K562 (cell line): ENCODE measurements at regions not wholly inside any gene's neighbourhood (a gene's known extent, or its start where the extent isn't known, plus 50 kb on each side); places are given as distances from the start of the nearest gene placed in this dataset.

ENCODE experiments used
- ARID1B ChIP-seq: fragments of 450-650 bp; IDR thresholded peaks from 2 replicates; pipeline ENCODE4 v1.6.1; 2016; ENCODE audit warnings: antibody characterized with exemption, mild to moderate bottlenecking, inconsistent platforms
- CHD4 ChIP-seq: fragments of 200-600 bp; sonication (generic); IDR thresholded peaks from 3 replicates; pipeline ENCODE4 v1.6.1; 2012; ENCODE audit warnings: low read depth, mild to moderate bottlenecking, mixed read lengths, low read length, inconsistent platforms; ENCODE audit not compliant: insufficient read depth, insufficient replicate concordance, poor library complexity, severe bottlenecking
- HCFC1 ChIP-seq: IDR thresholded peaks from 2 replicates; pipeline ENCODE4 v1.6.1; 2012; ENCODE audit warnings: low read depth, low read length, improper control_type of control experiment
- HDAC1 ChIP-seq, 2 experiments: fragments of 450-650 bp; IDR thresholded peaks; 2 replicates each; pipeline ENCODE4 v1.6.1; 2016 to 2017; ENCODE audit warnings: inconsistent platforms in 1 of 2, mild to moderate bottlenecking in 1 of 2, moderate library complexity in 1 of 2
- HDAC2 ChIP-seq: fragments of 450-650 bp; IDR thresholded peaks from 2 replicates; pipeline ENCODE4 v1.6.1; 2016; ENCODE audit warnings: mild to moderate bottlenecking
- MAFK ChIP-seq: IDR thresholded peaks from 2 replicates; pipeline ENCODE4 v1.6.1; 2011; ENCODE audit warnings: low read length, improper control_type of control experiment
- MCM2 ChIP-seq: fragments of 450-650 bp; IDR thresholded peaks from 2 replicates; pipeline ENCODE4 v1.6.1; 2017; ENCODE audit warnings: low read depth, mild to moderate bottlenecking
- MYNN ChIP-seq, 2 experiments: sonication (generic); formaldehyde crosslinking in 1 of 2; IDR thresholded peaks; 2 replicates each; pipeline versions ENCODE4 v1.5.0 to v1.6.1; 2016 to 2020; ENCODE audit warnings: antibody characterized with exemption in 1 of 2, missing genetic modification reagents in 1 of 2
- NR3C1 ChIP-seq: sonication (generic); formaldehyde crosslinking; IDR thresholded peaks from 2 replicates; pipeline ENCODE4 v1.8.1; 2022; ENCODE audit warnings: missing genetic modification reagents
- RBM17 ChIP-seq: fragments of 200-400 bp; formaldehyde crosslinking; IDR thresholded peaks from 2 replicates; pipeline ENCODE4 v1.6.1; 2017; ENCODE audit warnings: low read depth, mild to moderate bottlenecking, low read length, borderline replicate concordance
- SETDB1 ChIP-seq: IDR thresholded peaks from one replicate; pipeline ENCODE4 v1.6.1; 2012; ENCODE audit warnings: low read length, control low read depth, inconsistent platforms
- SMARCE1 ChIP-seq: fragments of 450-650 bp; IDR thresholded peaks from 2 replicates; pipeline ENCODE4 v1.7.1; 2016; ENCODE audit warnings: mild to moderate bottlenecking
- STAG1 ChIP-seq: sonication (generic); formaldehyde crosslinking; IDR thresholded peaks from 2 replicates; pipeline ENCODE4 v1.5.0; 2020; ENCODE audit warnings: missing genetic modification reagents, borderline replicate concordance
- TAF15 ChIP-seq: fragments of 200-400 bp; formaldehyde crosslinking; IDR thresholded peaks from 2 replicates; pipeline ENCODE4 v1.6.1; 2017; ENCODE audit warnings: mild to moderate bottlenecking, low read depth, low read length, moderate library complexity
- TAF7 ChIP-seq: fragments of 450-650 bp; IDR thresholded peaks from 2 replicates; pipeline ENCODE4 v1.6.1; 2016; ENCODE audit warnings: missing genetic modification characterization, missing compliant biosample characterization
- TCF3 ChIP-seq: sonication (generic); formaldehyde crosslinking; IDR thresholded peaks from 2 replicates; pipeline ENCODE4 v1.4.0; 2020; ENCODE audit warnings: mild to moderate bottlenecking, missing genetic modification reagents
- XRCC5 ChIP-seq: fragments of 200-400 bp; formaldehyde crosslinking; IDR thresholded peaks from 2 replicates; pipeline ENCODE4 v1.6.1; 2017; ENCODE audit warnings: low read depth, mild to moderate bottlenecking, low read length
- YBX1 ChIP-seq: fragments of 450-650 bp; IDR thresholded peaks from 2 replicates; pipeline ENCODE4 v1.7.1; 2016; ENCODE audit warnings: mild to moderate bottlenecking
- ZFX ChIP-seq: sonication (generic); formaldehyde crosslinking; IDR thresholded peaks from 2 replicates; pipeline ENCODE4 v1.8.0; 2022; ENCODE audit warnings: mild to moderate bottlenecking, missing genetic modification reagents, moderate library complexity
- ZNF121 ChIP-seq: sonication (generic); formaldehyde crosslinking; conservative IDR thresholded peaks from 2 replicates; pipeline ENCODE4 v1.8.0; 2022; ENCODE audit warnings: missing genetic modification reagents
- ZNF586 ChIP-seq: fragments of 450-650 bp; formaldehyde crosslinking; conservative IDR thresholded peaks from 2 replicates; pipeline ENCODE4 v1.4.0; 2020; ENCODE audit warnings: mild to moderate bottlenecking, moderate library complexity
- ZNF75A ChIP-seq: fragments of 450-650 bp; formaldehyde crosslinking; IDR thresholded peaks from 2 replicates; pipeline ENCODE4 v1.4.0; 2020; ENCODE audit warnings: mild to moderate bottlenecking
- TF ChIP-seq, protein P1 (sequence below): fragments of 250-450 bp; sonication (Bioruptor Pico); IDR thresholded peaks from 2 replicates; pipeline ENCODE4 v1.4.0; 2020; ENCODE audit warnings: mild to moderate bottlenecking, moderate library complexity
- TF ChIP-seq, protein P2 (sequence below): sonication (generic); formaldehyde crosslinking; IDR thresholded peaks from 2 replicates; pipeline ENCODE4 v1.8.0; 2022; ENCODE audit warnings: missing genetic modification reagents, mild to moderate bottlenecking, borderline replicate concordance
- TF ChIP-seq, protein P3 (sequence below), 2 experiments: fragments of 450-650 bp in 1 of 2; sonication (generic) in 1 of 2; formaldehyde crosslinking; conservative IDR thresholded peaks; 2 replicates each; pipeline versions ENCODE4 v1.4.0 to v1.8.1; 2020 to 2022; ENCODE audit warnings: mild to moderate bottlenecking in 1 of 2, missing genetic modification reagents in 1 of 2
- TF ChIP-seq, protein P4 (sequence below): fragments of 450-650 bp; IDR thresholded peaks from 2 replicates; pipeline ENCODE4 v1.6.1; 2014; ENCODE audit warnings: low read depth, mild to moderate bottlenecking, moderate library complexity, borderline replicate concordance

DNA sequence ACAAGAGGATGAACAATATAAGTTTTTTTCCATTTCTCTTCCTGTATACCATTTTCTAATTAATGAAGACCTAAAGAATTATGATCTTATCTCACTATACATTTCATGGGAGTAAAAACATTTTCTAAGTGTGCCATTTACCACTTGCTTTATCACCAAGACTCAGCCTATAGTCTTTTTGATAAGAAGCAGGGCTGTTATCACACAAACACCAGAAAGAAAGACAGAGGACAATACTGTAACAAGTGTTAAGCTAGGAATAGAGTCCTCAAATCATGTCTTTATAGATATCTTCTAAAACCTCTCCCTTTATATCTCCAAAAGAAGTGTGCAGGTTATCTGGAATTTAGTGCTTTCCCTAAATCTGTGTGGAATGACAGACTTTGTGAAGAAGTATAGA, 119.7 kb downstream of the FAM174A start (continued):
- no peak for TF ChIP-seq MYNN (IDR thresholded peaks at IDR 0.05)
- no peak for TF ChIP-seq MYNN (CRISPR knock-in tag; IDR thresholded peaks at IDR 0.05)
- TF ChIP-seq, protein P1, sequence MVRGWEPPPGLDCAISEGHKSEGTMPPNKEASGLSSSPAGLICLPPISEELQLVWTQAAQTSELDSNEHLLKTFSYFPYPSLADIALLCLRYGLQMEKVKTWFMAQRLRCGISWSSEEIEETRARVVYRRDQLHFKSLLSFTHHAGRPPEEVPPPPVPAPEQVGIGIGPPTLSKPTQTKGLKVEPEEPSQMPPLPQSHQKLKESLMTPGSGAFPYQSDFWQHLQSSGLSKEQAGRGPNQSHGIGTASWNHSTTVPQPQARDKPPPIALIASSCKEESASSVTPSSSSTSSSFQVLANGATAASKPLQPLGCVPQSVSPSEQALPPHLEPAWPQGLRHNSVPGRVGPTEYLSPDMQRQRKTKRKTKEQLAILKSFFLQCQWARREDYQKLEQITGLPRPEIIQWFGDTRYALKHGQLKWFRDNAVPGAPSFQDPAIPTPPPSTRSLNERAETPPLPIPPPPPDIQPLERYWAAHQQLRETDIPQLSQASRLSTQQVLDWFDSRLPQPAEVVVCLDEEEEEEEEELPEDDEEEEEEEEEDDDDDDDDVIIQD (CRISPR knock-in tag), result no peak
- TF ChIP-seq, protein P2, sequence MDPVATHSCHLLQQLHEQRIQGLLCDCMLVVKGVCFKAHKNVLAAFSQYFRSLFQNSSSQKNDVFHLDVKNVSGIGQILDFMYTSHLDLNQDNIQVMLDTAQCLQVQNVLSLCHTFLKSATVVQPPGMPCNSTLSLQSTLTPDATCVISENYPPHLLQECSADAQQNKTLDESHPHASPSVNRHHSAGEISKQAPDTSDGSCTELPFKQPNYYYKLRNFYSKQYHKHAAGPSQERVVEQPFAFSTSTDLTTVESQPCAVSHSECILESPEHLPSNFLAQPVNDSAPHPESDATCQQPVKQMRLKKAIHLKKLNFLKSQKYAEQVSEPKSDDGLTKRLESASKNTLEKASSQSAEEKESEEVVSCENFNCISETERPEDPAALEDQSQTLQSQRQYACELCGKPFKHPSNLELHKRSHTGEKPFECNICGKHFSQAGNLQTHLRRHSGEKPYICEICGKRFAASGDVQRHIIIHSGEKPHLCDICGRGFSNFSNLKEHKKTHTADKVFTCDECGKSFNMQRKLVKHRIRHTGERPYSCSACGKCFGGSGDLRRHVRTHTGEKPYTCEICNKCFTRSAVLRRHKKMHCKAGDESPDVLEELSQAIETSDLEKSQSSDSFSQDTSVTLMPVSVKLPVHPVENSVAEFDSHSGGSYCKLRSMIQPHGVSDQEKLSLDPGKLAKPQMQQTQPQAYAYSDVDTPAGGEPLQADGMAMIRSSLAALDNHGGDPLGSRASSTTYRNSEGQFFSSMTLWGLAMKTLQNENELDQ (CRISPR knock-in tag), result no peak
- TF ChIP-seq MCM2, result no peak
- TF ChIP-seq HCFC1, result no peak
- TF ChIP-seq RBM17, result no peak
- TF ChIP-seq YBX1, result no peak
- TF ChIP-seq, protein P3, sequence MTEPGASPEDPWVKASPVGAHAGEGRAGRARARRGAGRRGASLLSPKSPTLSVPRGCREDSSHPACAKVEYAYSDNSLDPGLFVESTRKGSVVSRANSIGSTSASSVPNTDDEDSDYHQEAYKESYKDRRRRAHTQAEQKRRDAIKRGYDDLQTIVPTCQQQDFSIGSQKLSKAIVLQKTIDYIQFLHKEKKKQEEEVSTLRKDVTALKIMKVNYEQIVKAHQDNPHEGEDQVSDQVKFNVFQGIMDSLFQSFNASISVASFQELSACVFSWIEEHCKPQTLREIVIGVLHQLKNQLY (CRISPR knock-in tag; conservative IDR thresholded peaks at IDR 0.05), result no peak
- no peak for TF ChIP-seq SETDB1
- no peak for TF ChIP-seq HDAC1 (IDR thresholded peaks at IDR 0.05)
- no peak for TF ChIP-seq NR3C1 (CRISPR knock-in tag)
- no peak for TF ChIP-seq ZFX (CRISPR knock-in tag)
- TF ChIP-seq XRCC5, result no peak
- no peak for TF ChIP-seq ZNF75A (CRISPR knock-in tag)
- TF ChIP-seq TCF3, result peak; percentile 27
- no peak for TF ChIP-seq ZNF586 (CRISPR knock-in tag)
- no peak for TF ChIP-seq SMARCE1
- no peak for TF ChIP-seq ZNF121 (CRISPR knock-in tag)
- TF ChIP-seq TAF7 (tag), result no peak
- no peak for TF ChIP-seq CHD4
- no peak for TF ChIP-seq TAF15
- TF ChIP-seq STAG1, result no peak
- no peak for TF ChIP-seq HDAC2
- TF ChIP-seq ARID1B, result peak; percentile 70
- TF ChIP-seq, protein P4, sequence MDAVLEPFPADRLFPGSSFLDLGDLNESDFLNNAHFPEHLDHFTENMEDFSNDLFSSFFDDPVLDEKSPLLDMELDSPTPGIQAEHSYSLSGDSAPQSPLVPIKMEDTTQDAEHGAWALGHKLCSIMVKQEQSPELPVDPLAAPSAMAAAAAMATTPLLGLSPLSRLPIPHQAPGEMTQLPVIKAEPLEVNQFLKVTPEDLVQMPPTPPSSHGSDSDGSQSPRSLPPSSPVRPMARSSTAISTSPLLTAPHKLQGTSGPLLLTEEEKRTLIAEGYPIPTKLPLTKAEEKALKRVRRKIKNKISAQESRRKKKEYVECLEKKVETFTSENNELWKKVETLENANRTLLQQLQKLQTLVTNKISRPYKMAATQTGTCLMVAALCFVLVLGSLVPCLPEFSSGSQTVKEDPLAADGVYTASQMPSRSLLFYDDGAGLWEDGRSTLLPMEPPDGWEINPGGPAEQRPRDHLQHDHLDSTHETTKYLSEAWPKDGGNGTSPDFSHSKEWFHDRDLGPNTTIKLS, result no peak
- TF ChIP-seq MAFK, result no peak
